ENCODE measurements at regions not wholly inside any gene's neighbourhood (a gene's known extent, or its start where the extent isn't known, plus 50 kb on each side); places are given as distances from the start of the nearest gene placed in this dataset.

GRCh38 chr17:12463102-12463501, 202.6 kb upstream of the MYOCD start:
- no TSS peak for BruUV-seq (replicated peaks)
- CTCF ChIA-PET = no interaction called here
- intact Hi-C loops (cut with micrococcal nuclease; ENCODE audit: unreplicated experiment) = no loop called here
- TF ChIP-seq MEF2B (IDR thresholded peaks at IDR 0.05; ENCODE audit: partially characterized antibody, poor library complexity, severe bottlenecking) (no peak), BMI1 (IDR thresholded peaks at IDR 0.05; ENCODE audit: borderline replicate concordance) (no peak), E2F8 (IDR thresholded peaks at IDR 0.05; ENCODE audit: low read depth, partially characterized antibody) (no peak), RFX5 (IDR thresholded peaks at IDR 0.05; ENCODE audit: low read depth, low read length) (no peak), CHD1 (IDR thresholded peaks at IDR 0.05; ENCODE audit: low read depth, low read length) (no peak), EZH2 (IDR thresholded peaks at IDR 0.05; ENCODE audit: borderline replicate concordance, control insufficient read depth, low read depth, low read length) (no peak), ZNF274 (IDR thresholded peaks at IDR 0.05; ENCODE audit: insufficient read depth, insufficient read length) (no peak), ZBTB4 (CRISPR knock-in tag; IDR thresholded peaks at IDR 0.05) (no peak), ZBED1 (IDR thresholded peaks at IDR 0.05; ENCODE audit: borderline replicate concordance) (no peak), FOXM1 (IDR thresholded peaks at IDR 0.05; ENCODE audit: low read depth, low read length) (no peak), KAT2A (conservative IDR thresholded peaks at IDR 0.05; ENCODE audit: control insufficient read depth, low read depth, low read length) (no peak)
- TF ChIP-seq, protein P1, sequence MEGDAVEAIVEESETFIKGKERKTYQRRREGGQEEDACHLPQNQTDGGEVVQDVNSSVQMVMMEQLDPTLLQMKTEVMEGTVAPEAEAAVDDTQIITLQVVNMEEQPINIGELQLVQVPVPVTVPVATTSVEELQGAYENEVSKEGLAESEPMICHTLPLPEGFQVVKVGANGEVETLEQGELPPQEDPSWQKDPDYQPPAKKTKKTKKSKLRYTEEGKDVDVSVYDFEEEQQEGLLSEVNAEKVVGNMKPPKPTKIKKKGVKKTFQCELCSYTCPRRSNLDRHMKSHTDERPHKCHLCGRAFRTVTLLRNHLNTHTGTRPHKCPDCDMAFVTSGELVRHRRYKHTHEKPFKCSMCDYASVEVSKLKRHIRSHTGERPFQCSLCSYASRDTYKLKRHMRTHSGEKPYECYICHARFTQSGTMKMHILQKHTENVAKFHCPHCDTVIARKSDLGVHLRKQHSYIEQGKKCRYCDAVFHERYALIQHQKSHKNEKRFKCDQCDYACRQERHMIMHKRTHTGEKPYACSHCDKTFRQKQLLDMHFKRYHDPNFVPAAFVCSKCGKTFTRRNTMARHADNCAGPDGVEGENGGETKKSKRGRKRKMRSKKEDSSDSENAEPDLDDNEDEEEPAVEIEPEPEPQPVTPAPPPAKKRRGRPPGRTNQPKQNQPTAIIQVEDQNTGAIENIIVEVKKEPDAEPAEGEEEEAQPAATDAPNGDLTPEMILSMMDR (IDR thresholded peaks at IDR 0.05 in 2 of 3, conservative IDR thresholded peaks at IDR 0.05 in 1 of 3; ENCODE audit: control insufficient read depth in 2 of 3, extremely low read depth in 1 of 3, insufficient read depth in 1 of 3, low read depth in 3 of 3, low read length in 3 of 3) = no peak
- TF ChIP-seq, protein P2, sequence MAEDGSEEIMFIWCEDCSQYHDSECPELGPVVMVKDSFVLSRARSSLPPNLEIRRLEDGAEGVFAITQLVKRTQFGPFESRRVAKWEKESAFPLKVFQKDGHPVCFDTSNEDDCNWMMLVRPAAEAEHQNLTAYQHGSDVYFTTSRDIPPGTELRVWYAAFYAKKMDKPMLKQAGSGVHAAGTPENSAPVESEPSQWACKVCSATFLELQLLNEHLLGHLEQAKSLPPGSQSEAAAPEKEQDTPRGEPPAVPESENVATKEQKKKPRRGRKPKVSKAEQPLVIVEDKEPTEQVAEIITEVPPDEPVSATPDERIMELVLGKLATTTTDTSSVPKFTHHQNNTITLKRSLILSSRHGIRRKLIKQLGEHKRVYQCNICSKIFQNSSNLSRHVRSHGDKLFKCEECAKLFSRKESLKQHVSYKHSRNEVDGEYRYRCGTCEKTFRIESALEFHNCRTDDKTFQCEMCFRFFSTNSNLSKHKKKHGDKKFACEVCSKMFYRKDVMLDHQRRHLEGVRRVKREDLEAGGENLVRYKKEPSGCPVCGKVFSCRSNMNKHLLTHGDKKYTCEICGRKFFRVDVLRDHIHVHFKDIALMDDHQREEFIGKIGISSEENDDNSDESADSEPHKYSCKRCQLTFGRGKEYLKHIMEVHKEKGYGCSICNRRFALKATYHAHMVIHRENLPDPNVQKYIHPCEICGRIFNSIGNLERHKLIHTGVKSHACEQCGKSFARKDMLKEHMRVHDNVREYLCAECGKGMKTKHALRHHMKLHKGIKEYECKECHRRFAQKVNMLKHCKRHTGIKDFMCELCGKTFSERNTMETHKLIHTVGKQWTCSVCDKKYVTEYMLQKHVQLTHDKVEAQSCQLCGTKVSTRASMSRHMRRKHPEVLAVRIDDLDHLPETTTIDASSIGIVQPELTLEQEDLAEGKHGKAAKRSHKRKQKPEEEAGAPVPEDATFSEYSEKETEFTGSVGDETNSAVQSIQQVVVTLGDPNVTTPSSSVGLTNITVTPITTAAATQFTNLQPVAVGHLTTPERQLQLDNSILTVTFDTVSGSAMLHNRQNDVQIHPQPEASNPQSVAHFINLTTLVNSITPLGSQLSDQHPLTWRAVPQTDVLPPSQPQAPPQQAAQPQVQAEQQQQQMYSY (CRISPR knock-in tag; IDR thresholded peaks at IDR 0.05) = no peak

More at GRCh38 chr17:12463102-12463501, 202.6 kb upstream of the MYOCD start:
- in situ Hi-C loops (cut with MboI) = no loop called here
- ChIA-PET SMC1A (ENCODE audit: uncharacterized antibody, unreplicated experiment) (no interaction called here), POLR2A (interaction anchor here (0.5 kb wide), 1 partner anchor 30 kb away, joined by 4 read pairs; no protein-coding TSS in a partner anchor), RAD21 (ENCODE audit: unreplicated experiment) (no interaction called here)
- no peaks in the 10 kb centered on the region for H4K20me1 ChIP-seq (ENCODE audit: control insufficient read depth, insufficient read depth)
- no peaks in the 10 kb centered on the region for H3K4me1 ChIP-seq (ENCODE audit: control insufficient read depth, insufficient read depth, low read length)
- ATAC-seq (no peak), FAIRE-seq (no peak), DNase-seq (ENCODE audit: low read depth, low spot score) (no peak)
- no peaks in the 10 kb centered on the region for H3K9me3 ChIP-seq (replicated peaks; ENCODE audit: control insufficient read depth, insufficient read depth, low read length)
- no peak overlapping the region for H3K4me2 ChIP-seq (ENCODE audit: control insufficient read depth, insufficient read depth)
- no peaks in the 10 kb centered on the region for H3K36me3 ChIP-seq (ENCODE audit: control insufficient read depth in 2 of 2, insufficient read depth in 2 of 2, low read length in 1 of 2)
- WGBS (ENCODE audit: insufficient coverage, insufficient replicate concordance, low lambda C conversion rate, missing lambda C conversion rate) = 0% methylated on average over 2 of the region's 2 CpGs
- no peak overlapping the region for H2AFZ ChIP-seq (ENCODE audit: control insufficient read depth, low read depth, low read length)
- H3K27ac ChIP-seq (ENCODE audit: control insufficient read depth, insufficient read depth) = no peak overlapping the region
- H3K79me2 ChIP-seq (ENCODE audit: control insufficient read depth, insufficient read depth, low read length) = no peaks in the 10 kb centered on the region
- no peaks in the 10 kb centered on the region for H3K27me3 ChIP-seq (replicated peaks in 1 of 2; ENCODE audit: control insufficient read depth in 2 of 2, insufficient read depth in 2 of 2, low read length in 1 of 2)
- H3K4me3 ChIP-seq = no peak overlapping the region
- H3K9ac ChIP-seq (ENCODE audit: control insufficient read depth, insufficient read depth, low read length) = no peak overlapping the region

Data from GM12878 (cell line).